GM10266 (cell line): ENCODE measurements at regions not wholly inside any gene's neighbourhood (a gene's known extent, or its start where the extent isn't known, plus 50 kb on each side); places are given as distances from the start of the nearest gene placed in this dataset.

Experiments
- DNase-seq: peaks from one replicate; pipeline ENCODE4 v3.0.0; 2012; ENCODE audit errors: extremely low spot score
- CTCF ChIP-seq: IDR thresholded peaks from 2 replicates; pipeline ENCODE4 v1.5.1; 2012; ENCODE audit warnings: mild to moderate bottlenecking, low read depth; ENCODE audit not compliant: control insufficient read depth, insufficient read depth; ENCODE audit errors: missing control alignments

GRCh38 chrX:125940985-125941384 is 225.1 kb downstream of the DCAF12L2 start:
- TF ChIP-seq CTCF = no peak
- no peak for DNase-seq

- no peak for DNase-seq
- no peak for TF ChIP-seq CTCF
Observed at GRCh38 chrX:125947501-125947900, 218.6 kb downstream of the DCAF12L2 start.

GRCh38 chrX:125952973-125953372 is 213.1 kb downstream of the DCAF12L2 start:
- TF ChIP-seq CTCF = no peak
- DNase-seq = no peak

- no peak for TF ChIP-seq CTCF
- no peak for DNase-seq
Observed at GRCh38 chrX:125953814-125954213, 212.3 kb downstream of the DCAF12L2 start.

GRCh38 chrX:125954236-125954635 is 211.9 kb downstream of the DCAF12L2 start:
- no peak for TF ChIP-seq CTCF
- DNase-seq = no peak

- TF ChIP-seq CTCF = no peak
- DNase-seq = no peak
Observed at GRCh38 chrX:125977851-125978250, 188.2 kb downstream of the DCAF12L2 start.

GRCh38 chrX:125998432-125998831 is 167.7 kb downstream of the DCAF12L2 start:
- DNase-seq = no peak
- TF ChIP-seq CTCF = no peak
